GM19351 (cell line): ENCODE measurements at regions not wholly inside any gene's neighbourhood (a gene's known extent, or its start where the extent isn't known, plus 50 kb on each side); places are given as distances from the start of the nearest gene placed in this dataset.

Source experiments
- ATAC-seq: cut with Tn5 transposase; IDR thresholded peaks from one replicate; pipeline ENCODE4 v1.9.1; 2021; ENCODE audit warnings: mild to moderate bottlenecking, moderate library complexity; ENCODE audit not compliant: unreplicated experiment

DNA sequence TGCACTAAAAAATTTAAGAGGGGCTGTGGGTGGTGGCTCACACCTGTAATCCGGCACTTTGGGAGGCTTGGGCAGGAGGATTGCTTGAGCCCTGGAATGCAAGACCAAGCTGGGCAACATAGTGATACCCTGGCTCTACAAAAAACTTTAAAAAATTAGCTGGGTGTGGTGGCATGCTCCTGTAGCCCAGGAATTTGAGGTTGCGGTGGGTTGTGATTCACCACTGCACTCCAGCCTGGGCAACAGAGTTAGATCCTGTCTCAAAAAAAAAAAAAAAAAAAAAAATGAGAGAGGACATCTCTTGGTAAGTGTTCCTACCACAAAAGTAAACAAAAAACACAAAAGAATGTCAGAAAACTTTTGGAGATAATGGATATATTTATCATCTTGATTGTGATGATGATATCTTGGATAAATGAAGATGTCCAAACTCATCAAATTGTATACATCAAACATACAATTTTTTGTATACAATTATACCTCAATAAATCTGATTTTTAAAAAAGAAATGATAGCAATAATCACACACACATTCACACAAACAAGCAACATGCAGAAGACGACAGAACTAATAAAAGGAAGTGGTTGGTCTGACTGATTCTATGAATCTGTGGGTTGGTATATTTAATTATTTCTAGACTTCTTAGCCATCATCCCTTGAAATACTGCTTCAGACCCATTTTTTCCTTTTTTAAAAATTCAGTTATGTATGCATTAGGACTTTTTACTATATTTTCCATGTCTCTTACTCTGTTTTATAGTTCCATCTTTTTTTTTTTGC lies 465.9 kb downstream of the PLA2G4A start:
- ATAC-seq: no peak

GRCh38 chr1:187300081-187300480 lies 471.3 kb downstream of the PLA2G4A start:
- no peak for ATAC-seq

- ATAC-seq: no peak
These were observed 478.1 kb downstream of the PLA2G4A start for GRCh38 chr1:187306710-187307415.

DNA sequence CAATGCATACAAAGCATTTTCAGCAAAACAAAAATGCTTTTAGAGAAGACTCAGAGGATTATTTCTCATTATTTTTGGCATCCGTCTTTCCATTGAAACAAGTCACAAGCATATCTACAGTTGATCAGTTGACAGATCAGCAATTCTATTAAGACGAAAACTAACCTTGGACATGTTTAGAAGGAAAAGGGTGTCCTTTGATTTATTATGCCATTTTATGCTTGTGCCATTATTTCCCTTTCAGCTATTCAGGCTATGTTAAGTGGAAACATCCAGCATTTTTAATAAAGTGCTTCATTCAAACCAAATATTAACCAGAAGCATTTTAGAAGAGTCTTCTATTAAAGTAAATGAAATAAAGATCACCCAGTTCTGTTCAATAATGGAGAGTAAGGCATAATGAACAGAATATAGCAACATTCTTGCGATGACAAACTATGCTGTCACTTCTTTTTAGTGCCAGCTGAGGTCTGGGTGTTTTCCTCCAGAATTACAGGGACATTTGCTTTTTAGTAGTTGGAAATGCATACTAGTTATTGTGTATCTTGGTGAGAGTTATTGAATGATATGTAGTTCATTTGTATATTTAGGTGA lies 481.4 kb downstream of the PLA2G4A start:
- no peak for ATAC-seq

DNA sequence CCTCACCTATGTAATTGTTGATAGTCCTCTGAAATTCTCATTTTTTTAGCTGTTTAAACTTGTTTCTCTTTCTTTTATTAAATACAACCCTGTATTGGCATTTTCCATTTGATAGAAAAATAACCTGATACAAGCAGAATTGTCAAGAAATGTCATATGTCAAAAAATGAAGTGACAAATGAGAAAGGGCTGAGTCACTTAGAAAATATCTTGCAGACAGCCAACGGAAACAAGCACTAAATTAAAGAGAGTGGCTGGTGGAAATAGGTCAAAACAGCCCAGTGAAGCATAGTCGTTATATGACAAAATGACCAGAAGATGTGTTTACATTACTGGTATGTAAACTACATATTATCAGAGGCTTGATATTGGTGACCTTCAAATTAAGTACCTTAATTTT lies 484.4 kb downstream of the PLA2G4A start:
- no peak for ATAC-seq

- ATAC-seq: no peak
These were observed 497.8 kb downstream of the PLA2G4A start for GRCh38 chr1:187326557-187326956.

DNA sequence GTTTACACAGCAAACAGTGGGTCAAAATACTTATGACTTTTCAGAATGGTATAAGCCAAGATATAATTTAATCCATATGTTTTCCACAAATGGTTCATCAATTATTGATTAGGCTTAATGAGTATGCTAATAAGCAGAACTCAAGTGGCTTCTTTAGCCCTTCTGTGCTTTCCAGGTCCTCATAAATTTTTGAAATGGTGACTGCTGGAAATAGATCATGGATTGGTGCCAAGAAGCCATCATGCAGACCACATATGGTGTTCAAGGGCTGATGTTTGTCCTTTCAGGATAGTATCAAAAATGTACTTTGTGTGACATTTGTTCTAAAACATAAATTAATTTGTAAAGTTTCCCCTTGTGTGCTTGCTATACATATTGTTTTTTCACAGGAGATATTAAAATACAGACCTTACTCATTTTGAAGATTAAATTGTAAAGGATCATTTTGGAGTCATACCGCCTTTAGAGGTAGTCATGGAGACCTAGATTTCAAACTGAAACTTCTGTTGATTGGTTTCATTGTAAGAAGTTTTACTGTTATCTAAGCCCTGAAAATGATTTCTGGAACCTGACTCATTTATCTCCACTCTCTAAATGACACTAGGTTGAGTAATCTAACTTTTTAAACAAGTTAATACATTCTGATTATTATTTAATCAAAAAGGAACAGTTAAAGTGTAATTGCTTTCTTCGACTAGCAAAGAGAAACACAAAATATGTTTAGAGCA lies 507.9 kb downstream of the PLA2G4A start:
- ATAC-seq: peak; percentile 89

DNA sequence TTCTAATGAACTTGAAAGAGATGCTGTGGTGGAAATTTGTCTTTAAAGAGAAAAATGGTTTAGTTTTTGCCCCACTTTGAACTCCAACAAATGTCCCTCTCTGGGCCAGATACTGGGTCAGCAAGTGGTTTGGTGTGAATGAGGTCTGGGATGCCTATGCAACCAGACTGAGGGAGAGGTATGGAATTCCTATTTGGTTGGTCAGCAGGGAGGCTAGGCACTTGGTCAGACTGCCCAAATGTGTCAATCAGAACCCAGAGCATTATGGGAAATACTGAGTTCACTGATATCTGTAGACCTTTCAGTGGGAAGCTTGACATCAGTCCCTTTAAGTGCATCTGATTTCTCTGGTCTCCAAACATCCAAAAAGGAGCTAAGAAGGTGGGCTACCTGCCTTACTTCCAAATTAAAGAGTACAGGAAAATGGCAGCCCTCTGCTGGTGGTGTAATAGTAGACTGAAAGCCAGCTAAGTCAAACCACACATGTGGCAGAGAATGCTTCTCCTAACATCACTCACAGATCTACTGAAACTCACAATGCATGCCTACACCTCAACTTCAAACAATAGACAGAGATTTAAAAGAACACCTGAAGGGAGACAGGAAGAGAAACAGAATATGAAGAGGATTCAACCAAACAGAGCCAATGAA lies 510.1 kb downstream of the PLA2G4A start:
- no peak for ATAC-seq

- no peak for ATAC-seq
These were observed 513.7 kb downstream of the PLA2G4A start for GRCh38 chr1:187342495-187342894.

DNA sequence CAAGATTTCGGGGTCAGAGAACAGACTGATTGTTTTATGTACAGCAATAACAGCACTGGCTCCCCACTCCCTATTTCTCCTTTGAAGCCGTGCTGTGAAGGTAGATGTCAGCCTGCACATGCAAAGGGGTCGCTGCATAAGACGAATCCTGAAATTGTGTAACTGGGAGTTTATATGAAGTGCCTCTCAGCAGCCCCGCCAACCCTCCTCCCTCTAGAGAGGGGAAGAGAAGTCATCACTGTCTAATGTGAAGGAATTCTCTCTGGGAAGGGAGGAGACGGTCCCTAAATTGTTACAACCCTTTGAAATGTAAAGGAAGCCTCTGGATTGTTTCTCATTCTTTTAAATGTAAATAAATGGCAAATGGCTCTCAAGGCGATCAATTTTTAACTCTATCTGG lies 545.3 kb downstream of the PLA2G4A start:
- ATAC-seq: no peak

DNA sequence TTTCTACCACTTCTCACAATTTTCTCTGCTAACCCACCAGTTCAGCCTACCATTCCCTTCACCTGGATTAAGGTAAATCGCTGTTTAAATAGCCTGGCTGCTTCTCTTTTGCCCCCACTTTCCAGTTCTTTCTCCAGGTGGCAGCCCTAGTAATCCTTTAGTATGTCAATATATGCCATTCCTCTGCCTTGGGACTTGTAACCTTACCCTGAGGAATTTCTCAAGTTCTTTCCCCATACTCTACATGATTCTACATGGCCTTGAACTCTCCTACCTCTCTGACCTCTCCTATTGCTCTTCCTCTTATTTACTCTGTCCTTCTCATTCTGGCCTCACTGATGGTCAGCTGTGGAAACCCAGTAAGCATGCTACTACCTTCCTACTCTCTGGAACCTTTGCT lies 546.0 kb downstream of the PLA2G4A start:
- ATAC-seq: no peak

DNA sequence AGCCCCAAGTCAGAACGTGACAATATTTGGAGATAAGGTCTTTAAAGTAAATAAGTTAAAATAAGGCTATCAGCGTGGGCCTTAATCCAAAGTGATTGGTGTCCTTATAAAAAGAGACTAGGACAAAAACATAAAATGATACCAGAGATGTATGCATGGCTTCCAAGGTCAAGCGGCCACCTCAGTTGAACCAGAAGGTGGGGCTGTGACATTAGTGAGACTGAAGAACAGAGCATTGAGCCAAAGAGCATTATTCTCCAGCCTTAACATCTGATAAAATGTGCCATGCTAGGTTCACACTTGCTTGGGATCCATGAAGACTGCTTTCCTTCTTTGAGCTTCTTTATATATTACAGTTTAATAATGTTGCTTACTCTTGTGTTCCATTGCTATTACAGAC lies 554.6 kb downstream of the PLA2G4A start:
- no peak for ATAC-seq

DNA sequence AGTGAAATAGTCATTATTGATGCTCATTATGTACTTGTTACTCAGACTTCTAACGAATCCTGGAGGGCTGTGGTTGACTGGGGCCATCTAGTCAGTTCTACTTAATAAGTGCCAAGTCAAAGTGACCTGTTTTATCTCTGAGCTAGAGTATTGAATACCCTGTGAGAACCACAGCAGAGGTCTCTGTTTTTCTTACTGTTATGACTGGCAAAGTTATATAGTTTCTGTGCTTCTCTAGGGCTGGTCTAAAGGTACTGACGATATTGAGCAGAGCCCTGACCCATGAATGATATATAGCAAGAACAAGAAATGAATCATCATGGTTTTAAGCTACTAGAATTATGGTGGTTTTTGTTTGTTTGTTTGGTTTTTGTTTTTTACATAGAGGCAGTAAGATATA lies 555.8 kb downstream of the PLA2G4A start:
- ATAC-seq: peak; percentile 95

DNA sequence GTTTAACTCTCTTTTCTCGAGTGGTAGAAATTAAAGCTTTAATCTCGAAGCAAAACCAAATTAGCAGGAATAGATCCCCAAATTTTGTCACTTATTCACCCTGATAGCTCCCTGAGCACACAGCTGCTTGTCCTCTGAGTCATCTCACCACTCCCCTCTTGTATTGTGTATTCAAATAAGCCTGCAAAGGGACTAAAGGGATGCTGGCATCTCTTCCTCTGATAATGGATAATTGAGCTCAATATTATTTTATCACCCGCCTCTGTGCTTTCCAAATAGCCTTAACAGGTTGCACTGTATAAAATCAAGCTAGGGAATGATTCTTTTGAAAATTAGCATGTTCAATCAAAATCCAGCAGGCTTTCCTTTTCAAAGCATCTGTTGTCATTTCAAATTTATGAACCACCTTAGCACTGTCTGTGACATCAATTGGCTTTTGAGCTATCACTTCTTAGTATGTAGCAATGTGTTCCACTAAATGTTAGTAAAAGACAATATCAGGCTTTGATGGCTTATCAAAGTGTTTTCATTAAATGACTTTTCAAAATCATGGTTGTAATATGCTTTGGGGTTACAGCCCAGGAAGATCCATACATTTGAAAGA lies 561.6 kb downstream of the PLA2G4A start:
- no peak for ATAC-seq

- no peak for ATAC-seq
These were observed 567.5 kb downstream of the PLA2G4A start for GRCh38 chr1:187396226-187396625.

DNA sequence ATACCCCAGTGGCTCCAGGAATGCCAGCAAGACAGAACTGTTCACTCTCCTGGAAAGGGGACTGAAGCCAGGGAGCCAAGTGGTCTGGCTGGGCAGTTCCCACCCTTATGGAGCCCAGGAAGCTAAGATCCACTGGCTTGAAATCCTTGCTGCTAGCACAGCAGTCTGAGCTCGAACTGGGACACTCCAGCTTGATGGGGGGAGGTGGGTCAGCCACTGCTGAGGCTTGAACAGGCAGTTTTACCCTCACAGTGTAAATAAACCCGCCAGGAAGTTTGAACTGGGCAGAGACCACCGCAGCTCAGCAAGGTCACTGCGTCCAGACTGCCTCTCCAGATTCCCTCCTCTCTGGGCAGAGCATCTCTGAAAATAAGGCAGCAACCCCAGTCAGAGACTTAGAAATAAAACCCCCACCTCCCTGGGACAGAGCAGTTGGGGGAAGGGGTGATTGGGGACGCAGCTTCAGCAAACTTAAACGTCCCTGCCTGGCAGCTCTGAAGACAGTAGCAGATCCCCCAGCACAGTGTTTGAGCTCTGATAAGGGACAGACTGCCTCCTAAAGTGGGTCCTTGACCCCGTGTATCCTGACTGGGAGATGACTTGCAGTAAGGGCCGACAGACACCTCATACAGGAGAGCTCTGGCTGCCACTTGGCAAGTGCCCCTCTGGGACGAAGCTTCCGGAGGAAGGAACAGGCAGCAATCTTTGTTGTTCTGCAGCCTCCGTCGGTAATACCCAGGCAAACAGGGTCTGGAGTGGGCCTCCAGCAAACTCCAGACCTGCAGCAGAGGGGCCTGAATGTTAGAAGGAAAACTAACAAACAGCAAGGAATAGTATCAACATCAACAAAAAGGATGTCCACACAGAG lies 568.4 kb downstream of the PLA2G4A start:
- ATAC-seq: no peak

DNA sequence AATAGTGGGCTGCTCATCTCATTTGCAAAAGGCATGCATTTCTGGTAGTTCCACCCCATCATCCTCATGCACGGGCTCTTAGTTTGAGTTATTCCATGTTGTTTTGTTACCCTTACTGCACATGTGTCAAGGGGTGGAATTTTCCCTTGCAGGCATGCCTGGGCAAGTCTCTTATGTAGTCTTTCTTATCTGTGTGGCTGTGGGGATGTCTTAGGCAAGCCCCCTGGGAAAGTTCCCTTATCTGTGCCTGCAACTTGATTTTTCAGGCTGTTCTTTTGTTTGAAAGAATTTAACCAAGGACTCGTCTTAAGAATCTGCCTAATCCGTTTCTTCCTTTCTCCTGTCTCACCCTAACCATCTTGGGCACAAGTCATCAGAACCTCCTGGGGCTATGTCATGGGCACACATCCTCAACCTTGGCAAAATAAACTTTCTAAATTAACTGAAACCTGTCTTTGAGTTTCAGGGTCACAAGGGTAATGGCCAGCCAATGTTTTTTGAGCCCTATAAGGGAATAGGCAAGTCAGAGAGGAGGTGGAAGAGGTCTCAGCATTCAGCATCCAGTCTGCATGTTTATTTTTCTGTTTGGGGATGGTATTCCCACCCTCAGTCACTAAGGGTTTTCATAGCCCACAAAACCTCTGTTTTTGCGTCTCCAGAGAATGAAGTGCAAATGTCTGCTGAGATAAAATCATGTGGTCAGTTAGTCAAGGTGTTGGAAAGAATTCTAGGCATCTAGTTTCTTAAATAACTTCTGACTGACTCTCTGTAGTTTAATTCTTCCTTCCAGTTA lies 579.7 kb downstream of the PLA2G4A start:
- ATAC-seq: no peak

DNA sequence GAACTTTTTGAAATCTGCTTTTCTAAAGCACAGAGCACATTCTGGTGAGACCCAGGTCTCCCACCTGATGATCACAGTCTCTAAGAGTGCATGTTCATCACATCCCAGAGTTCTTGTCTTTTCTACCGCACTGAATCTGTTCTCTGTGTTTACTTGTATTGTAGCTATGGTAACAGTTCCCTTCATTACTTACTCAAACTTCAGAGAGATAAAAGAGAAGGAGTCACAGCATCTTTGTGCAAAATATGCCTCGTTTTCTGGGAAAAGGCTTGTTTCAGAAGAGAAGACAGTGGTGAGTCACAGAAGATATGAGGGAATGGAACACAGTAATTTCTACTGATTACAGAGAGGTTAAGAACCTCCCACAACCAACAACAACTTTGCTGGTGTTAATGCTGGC lies 580.6 kb downstream of the PLA2G4A start:
- no peak for ATAC-seq

DNA sequence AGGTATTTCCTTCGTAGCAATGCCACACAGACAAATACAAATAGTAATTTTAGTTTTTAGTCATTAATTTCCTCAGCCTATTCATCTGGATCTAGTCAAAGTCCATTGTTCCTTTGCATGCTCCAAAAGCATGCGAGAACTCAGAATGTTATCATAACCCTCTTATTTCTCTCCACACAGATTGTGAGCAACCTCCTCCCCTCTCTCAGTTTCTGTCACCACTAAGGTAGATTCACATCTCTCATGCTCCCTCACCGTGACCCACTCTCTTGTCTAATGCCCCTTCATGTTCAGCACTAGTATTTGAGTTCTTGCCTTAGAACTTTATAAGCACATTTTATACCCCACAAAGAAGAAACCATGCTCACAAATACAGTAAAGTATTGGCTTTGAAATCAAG lies 582.4 kb downstream of the PLA2G4A start:
- peak; percentile 61 for ATAC-seq
